Keratinocyte (primary cell): ENCODE measurements at regions not wholly inside any gene's neighbourhood (a gene's known extent, or its start where the extent isn't known, plus 50 kb on each side); places are given as distances from the start of the nearest gene placed in this dataset.

Source experiments
- DNase-seq: peaks from one replicate; pipeline ENCODE4 v3.0.0-alpha.2; 2011; ENCODE audit warnings: low read depth, missing footprints, low spot score
- FAIRE-seq: peaks from 2 replicates; lab custom pipeline; 2011; peaks lifted over from hg19 to GRCh38; lab: Jason Lieb, UNC
- H2AFZ ChIP-seq: 2 replicates; pipeline ENCODE4 v1.6.0; 2012; ENCODE audit warnings: low read length, control low read depth, inconsistent platforms; ENCODE audit not compliant: control insufficient read depth
- H3K27ac ChIP-seq: 2 replicates; pipeline ENCODE4 v1.5.1; 2011; ENCODE audit warnings: low read length; ENCODE audit not compliant: control insufficient read depth, insufficient read depth
- H3K27me3 ChIP-seq: 3 replicates; pipeline ENCODE4 v1.6.0; 2011; ENCODE audit warnings: low read length; ENCODE audit not compliant: control insufficient read depth, insufficient read depth; ENCODE audit errors: extremely low read depth
- H3K36me3 ChIP-seq, 2 experiments: 2 replicates in 1 of 2; 3 replicates in 1 of 2; pipeline ENCODE4 v1.5.1; 2011; ENCODE audit warnings: low read length in 2 of 2, mild to moderate bottlenecking in 1 of 2; ENCODE audit not compliant: control insufficient read depth in 2 of 2, insufficient read depth in 2 of 2; ENCODE audit errors: extremely low read depth in 1 of 2
- H3K4me1 ChIP-seq: 3 replicates; pipeline ENCODE4 v1.5.1; 2011; ENCODE audit warnings: low read length; ENCODE audit not compliant: control insufficient read depth, insufficient read depth; ENCODE audit errors: extremely low read depth
- H3K4me2 ChIP-seq: 3 replicates; pipeline ENCODE4 v1.6.0; 2011; ENCODE audit warnings: low read depth, low read length; ENCODE audit not compliant: control insufficient read depth, insufficient read depth; ENCODE audit errors: extremely low read depth
- H3K4me3 ChIP-seq, 3 experiments: fragments of 200-600 bp in 1 of 3; sonication (generic) in 1 of 3; 2 replicates in 2 of 3; 3 replicates in 1 of 3; pipeline ENCODE4 v1.5.1; 2011 to 2016; ENCODE audit warnings: low read length in 3 of 3, mild to moderate bottlenecking in 3 of 3, control low read depth in 2 of 3, inconsistent platforms in 1 of 3, low read depth in 1 of 3, mixed read lengths in 1 of 3, mixed run types in 1 of 3, moderate library complexity in 1 of 3; ENCODE audit not compliant: control insufficient read depth in 2 of 3, insufficient read depth in 2 of 3; ENCODE audit errors: extremely low read depth in 1 of 3
- H3K79me2 ChIP-seq: 2 replicates; pipeline ENCODE4 v1.6.0; 2012; ENCODE audit warnings: low read length; ENCODE audit not compliant: control insufficient read depth, insufficient read depth
- H3K9ac ChIP-seq: 3 replicates; pipeline ENCODE4 v1.6.0; 2011; ENCODE audit warnings: low read length; ENCODE audit not compliant: control insufficient read depth, insufficient read depth; ENCODE audit errors: extremely low read depth
- H3K9me1 ChIP-seq: 3 replicates; pipeline ENCODE4 v1.6.0; 2011; ENCODE audit warnings: low read length; ENCODE audit not compliant: control insufficient read depth, insufficient read depth; ENCODE audit errors: extremely low read depth
- H3K9me3 ChIP-seq: 2 replicates; pipeline ENCODE4 v1.5.1; 2012; ENCODE audit warnings: low read depth, low read length; ENCODE audit not compliant: control insufficient read depth
- H4K20me1 ChIP-seq: 3 replicates; pipeline ENCODE4 v1.6.0; 2011; ENCODE audit warnings: low read length; ENCODE audit not compliant: control insufficient read depth, insufficient read depth; ENCODE audit errors: extremely low read depth
- CTCF ChIP-seq, 3 experiments: IDR thresholded peaks in 1 of 3; conservative IDR thresholded peaks in 1 of 3; optimal IDR thresholded peaks in 1 of 3; 2 replicates in 2 of 3; 3 replicates in 1 of 3; pipeline versions ENCODE3 to v1.5.1; 2011; ENCODE audit warnings: low read length in 3 of 3, mild to moderate bottlenecking in 3 of 3, moderate library complexity in 2 of 3, control low read depth in 1 of 3, inconsistent platforms in 1 of 3; ENCODE audit not compliant: insufficient read depth in 2 of 3; ENCODE audit errors: extremely low read depth in 1 of 3
- EZH2 ChIP-seq: IDR thresholded peaks from one replicate; pipeline ENCODE4 v1.6.1; 2012; ENCODE audit warnings: inconsistent platforms, mild to moderate bottlenecking, low read length, moderate library complexity
- dilution Hi-C: fragments of 300-500 bp; cut with MboI; formaldehyde crosslinking; loops from one replicate; pipeline ENCODE4 v1.7.0; 2020; ENCODE audit warnings: low sequenced_read_pairs; ENCODE audit not compliant: extremely low pct_ligation_motif_present

GRCh38 chr5:103445426-103446035, 117.1 kb downstream of the NUDT12 start:
- Histone ChIP-seq H3K4me2 (no peak overlapping the region), H3K9me3 (no peaks in the 10 kb centered on the region), H2AFZ (no peak overlapping the region), H4K20me1 (no peaks in the 10 kb centered on the region), H3K27ac (no peak overlapping the region), H3K27me3 (no peaks in the 10 kb centered on the region), H3K9me1 (no peaks in the 10 kb centered on the region), H3K4me1 (peaks cover 15% of the 10 kb centered on the region), H3K36me3 (no peaks in the 10 kb centered on the region), H3K4me3 (no peak overlapping the region), H3K9ac (no peak overlapping the region), H3K79me2 (no peaks in the 10 kb centered on the region)
- dilution Hi-C loops: no loop called here
- DNase-seq (no peak), FAIRE-seq (no peak)
- TF ChIP-seq EZH2: no peak
- no peak for TF ChIP-seq CTCF (optimal IDR thresholded peaks at IDR 0.05 in 1 of 3, IDR thresholded peaks at IDR 0.05 in 1 of 3, conservative IDR thresholded peaks at IDR 0.05 in 1 of 3; ENCODE audit: extremely low read depth in 1 of 3, insufficient read depth in 2 of 3, low read length in 3 of 3)

DNA sequence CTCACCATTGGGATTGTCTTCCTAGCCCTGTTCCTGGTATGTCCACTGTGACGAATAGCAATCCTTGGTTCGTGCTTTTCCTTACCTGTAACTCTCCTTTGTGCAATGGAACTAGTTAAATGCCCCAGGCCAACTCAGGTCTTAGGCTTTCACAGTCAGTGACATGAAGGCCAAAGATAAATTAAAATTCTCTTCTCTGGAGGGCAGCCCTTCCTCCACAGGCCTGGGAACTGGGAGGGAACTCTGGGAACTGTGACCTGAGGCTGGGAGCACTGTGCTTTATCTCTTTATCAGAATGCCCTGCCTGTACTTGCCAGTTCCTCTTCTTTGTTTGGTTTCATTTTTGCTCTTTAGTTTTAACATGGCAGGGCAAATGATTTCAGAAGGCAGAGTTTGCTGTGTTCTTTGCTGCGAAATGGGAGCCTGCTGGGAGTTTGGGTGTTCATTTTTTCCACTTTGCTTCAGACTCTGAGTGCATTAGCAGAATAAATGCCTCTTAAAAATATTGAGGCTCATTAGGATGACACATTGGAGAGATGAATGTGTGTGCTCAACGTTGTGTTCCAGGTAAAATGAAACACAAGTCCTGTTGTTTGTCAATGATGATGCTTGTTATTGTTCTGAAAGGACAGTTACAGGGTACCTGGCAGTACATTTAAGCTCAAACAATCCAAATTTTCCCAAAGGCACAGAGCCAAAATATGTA, 118.1 kb downstream of the NUDT12 start:
- Histone ChIP-seq H2AFZ (peak overlapping the region; percentile 95), H3K27me3 (no peaks in the 10 kb centered on the region), H3K9ac (no peak overlapping the region), H3K36me3 (no peaks in the 10 kb centered on the region), H3K4me3 (peak overlapping the region in 1 of 3 experiments; percentile 41), H4K20me1 (no peaks in the 10 kb centered on the region), H3K4me2 (peak overlapping the region; percentile 71), H3K9me1 (no peaks in the 10 kb centered on the region), H3K27ac (no peak overlapping the region), H3K9me3 (no peaks in the 10 kb centered on the region), H3K4me1 (peaks cover 12% of the 10 kb centered on the region), H3K79me2 (no peaks in the 10 kb centered on the region)
- no peak for DNase-seq
- FAIRE-seq: peak; percentile 53
- dilution Hi-C loops: no loop called here
- TF ChIP-seq CTCF (optimal IDR thresholded peaks at IDR 0.05 in 1 of 3, IDR thresholded peaks at IDR 0.05 in 1 of 3, conservative IDR thresholded peaks at IDR 0.05 in 1 of 3; ENCODE audit: extremely low read depth in 1 of 3, insufficient read depth in 2 of 3, low read length in 3 of 3): no peak
- no peak for TF ChIP-seq EZH2
